HPDE6-E6E7 (cell line): ENCODE measurements at regions not wholly inside any gene's neighbourhood (a gene's known extent, or its start where the extent isn't known, plus 50 kb on each side); places are given as distances from the start of the nearest gene placed in this dataset.
A peak's percentile ranks its signal among the peaks of the same experiment; 100 is the strongest.

Source experiments
- DNase-seq: peaks from one replicate; pipeline ENCODE4 v3.0.0; 2011; ENCODE audit warnings: missing footprints; ENCODE audit errors: extremely low spot score

GRCh38 chr2:195606179-195606578 is 50.8 kb upstream of the SLC39A10 start:
- no peak for DNase-seq

- no peak for DNase-seq
These were observed 52.3 kb upstream of the SLC39A10 start for GRCh38 chr2:195604706-195605105.

- DNase-seq = no peak
These were observed 53.0 kb upstream of the SLC39A10 start for GRCh38 chr2:195603998-195604397.

- DNase-seq = no peak
These were observed 53.6 kb upstream of the SLC39A10 start for GRCh38 chr2:195603408-195603807.

GRCh38 chr2:195602687-195603086 is 54.3 kb upstream of the SLC39A10 start:
- DNase-seq = no peak

GRCh38 chr2:195601361-195601760 is 55.7 kb upstream of the SLC39A10 start:
- no peak for DNase-seq

- DNase-seq = no peak
These were observed 56.2 kb upstream of the SLC39A10 start for GRCh38 chr2:195600778-195601177.

- DNase-seq = no peak
These were observed 60.2 kb upstream of the SLC39A10 start for GRCh38 chr2:195596840-195597239.

- DNase-seq = no peak
These were observed 61.2 kb upstream of the SLC39A10 start for GRCh38 chr2:195595825-195596224.

GRCh38 chr2:195594919-195595694 is 61.9 kb upstream of the SLC39A10 start:
- no peak for DNase-seq

- no peak for DNase-seq
These were observed 62.8 kb upstream of the SLC39A10 start for GRCh38 chr2:195594248-195594647.

- DNase-seq = no peak
These were observed 64.9 kb upstream of the SLC39A10 start for GRCh38 chr2:195592105-195592504.

GRCh38 chr2:195590861-195591205 is 66.2 kb upstream of the SLC39A10 start:
- no peak for DNase-seq

- no peak for DNase-seq
These were observed 66.7 kb upstream of the SLC39A10 start for GRCh38 chr2:195590199-195590860.

- DNase-seq = no peak
These were observed 69.1 kb upstream of the SLC39A10 start for GRCh38 chr2:195587966-195588365.

GRCh38 chr2:195586062-195586714 is 70.8 kb upstream of the SLC39A10 start:
- DNase-seq = no peak

GRCh38 chr2:195582188-195582587 is 74.8 kb upstream of the SLC39A10 start:
- no peak for DNase-seq

- DNase-seq = no peak
These were observed 77.1 kb upstream of the SLC39A10 start for GRCh38 chr2:195579776-195580555.

GRCh38 chr2:195575879-195576401 is 81.1 kb upstream of the SLC39A10 start:
- peak; percentile 58 for DNase-seq

GRCh38 chr2:195575016-195575415 is 82.0 kb upstream of the SLC39A10 start:
- DNase-seq = no peak

- DNase-seq = no peak
These were observed 82.7 kb upstream of the SLC39A10 start for GRCh38 chr2:195574312-195574711.
